CD4-positive, alpha-beta T cell treated with Interleukin-15 for 4 hours (primary cell): ENCODE measurements at regions not wholly inside any gene's neighbourhood (a gene's known extent, or its start where the extent isn't known, plus 50 kb on each side); places are given as distances from the start of the nearest gene placed in this dataset.
"Not testable (repeated sequence)": the region's sequence is repeated elsewhere in the genome, so short reads cannot be mapped to it uniquely, and the experiment has no call there.

Experiments used
- DNase-seq: peaks from one replicate; pipeline ENCODE4 v3.0.0-alpha.2; 2020; ENCODE audit warnings: low spot score

DNA sequence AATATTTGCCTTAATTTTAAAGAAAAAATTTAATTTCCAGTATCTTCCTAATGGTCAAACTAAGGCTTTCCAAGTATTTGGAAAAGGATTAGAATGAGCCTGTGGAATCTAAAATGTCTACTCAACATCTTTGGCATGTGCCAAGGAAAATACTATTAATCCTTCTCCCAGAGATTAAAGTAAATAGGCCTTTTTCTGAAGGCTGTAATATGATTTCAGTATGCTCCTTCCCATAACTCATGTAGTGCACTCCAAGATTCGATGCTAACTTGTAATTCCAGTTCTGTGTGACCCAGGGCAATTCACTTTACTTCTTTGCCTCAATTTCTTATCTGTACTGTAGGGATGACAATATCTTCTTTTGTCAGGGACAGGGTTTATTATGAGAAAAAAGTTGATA is 196.9 kb downstream of the ZIC5 start:
- no peak for DNase-seq

DNA sequence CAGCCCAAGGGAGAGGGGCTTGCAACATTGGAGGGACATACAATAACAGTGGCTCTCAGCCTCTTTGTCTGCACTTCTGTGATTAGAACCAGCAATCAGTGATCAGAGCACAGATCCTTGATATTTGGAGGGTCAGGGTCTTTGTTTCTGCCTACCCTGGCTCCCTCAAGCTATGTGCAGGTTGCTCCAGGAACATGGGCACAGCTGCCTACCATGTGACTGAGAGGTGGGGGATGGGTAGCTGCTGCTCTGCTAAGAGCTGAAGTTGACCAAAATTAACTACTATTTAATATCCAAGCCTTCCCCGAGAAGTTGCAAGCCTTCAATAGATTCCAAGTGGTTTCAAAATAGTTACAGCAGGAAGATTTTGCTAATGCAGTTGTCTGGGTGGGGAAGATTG is 202.6 kb downstream of the ZIC5 start:
- DNase-seq: no peak

DNA sequence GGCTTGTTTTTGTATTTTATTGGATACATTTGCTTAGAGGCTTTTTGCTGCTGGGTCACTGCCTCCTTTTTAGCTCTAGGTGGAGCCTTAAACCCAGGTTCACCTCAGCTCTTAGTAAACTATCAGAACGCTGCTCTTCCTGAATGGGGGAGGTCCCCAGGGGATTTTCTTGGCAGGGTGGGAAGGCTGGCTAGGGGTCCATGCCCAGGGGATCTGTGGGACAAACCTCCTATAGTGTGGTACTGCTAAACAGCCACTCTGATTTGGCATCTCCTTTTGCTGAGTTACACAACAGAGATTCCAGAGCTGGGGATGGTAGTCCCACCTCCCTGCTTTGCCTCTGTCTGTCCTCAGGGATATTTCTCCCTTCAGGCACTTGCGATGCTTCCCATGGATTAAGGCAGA is 204.9 kb downstream of the ZIC5 start:
- no peak for DNase-seq

DNA sequence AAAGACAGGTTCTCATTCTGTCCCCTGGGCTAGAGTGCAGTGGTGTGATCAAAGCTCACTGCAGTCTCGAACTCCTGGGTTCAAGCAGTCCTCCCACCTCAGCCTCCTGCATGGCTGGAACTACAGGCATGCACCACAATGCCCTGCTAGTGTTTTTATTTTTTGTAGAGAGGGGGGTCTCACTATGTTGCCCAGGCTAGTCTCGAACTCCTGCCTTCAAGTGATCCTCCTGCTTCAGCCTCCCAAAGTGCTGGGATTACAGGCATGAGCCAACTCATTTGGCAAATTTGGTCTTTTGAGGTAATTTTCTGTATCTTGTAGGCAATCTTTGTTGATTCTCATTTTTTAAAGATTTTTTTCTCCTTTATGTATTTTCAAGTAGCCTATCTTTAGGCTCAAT is 205.7 kb downstream of the ZIC5 start:
- no peak for DNase-seq

DNA sequence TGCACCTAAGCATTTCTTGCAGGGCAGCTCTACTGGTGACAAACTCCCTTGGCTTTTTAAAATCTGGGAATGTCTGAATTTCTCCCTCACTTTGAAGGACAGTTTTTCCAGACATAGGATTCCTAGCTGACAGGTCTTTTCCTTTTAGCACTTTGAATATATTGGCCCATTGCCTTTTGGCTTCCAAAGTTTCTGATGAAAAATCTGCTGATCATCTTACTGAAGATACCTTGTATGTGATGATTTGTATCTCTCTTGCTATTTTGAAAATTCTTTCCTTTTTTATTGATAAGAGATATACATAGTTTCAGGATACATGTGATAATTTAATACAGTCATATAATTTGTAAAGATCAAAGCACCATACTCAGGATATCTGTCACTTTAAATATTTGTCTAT is 211.1 kb downstream of the ZIC5 start:
- DNase-seq: no peak

DNA sequence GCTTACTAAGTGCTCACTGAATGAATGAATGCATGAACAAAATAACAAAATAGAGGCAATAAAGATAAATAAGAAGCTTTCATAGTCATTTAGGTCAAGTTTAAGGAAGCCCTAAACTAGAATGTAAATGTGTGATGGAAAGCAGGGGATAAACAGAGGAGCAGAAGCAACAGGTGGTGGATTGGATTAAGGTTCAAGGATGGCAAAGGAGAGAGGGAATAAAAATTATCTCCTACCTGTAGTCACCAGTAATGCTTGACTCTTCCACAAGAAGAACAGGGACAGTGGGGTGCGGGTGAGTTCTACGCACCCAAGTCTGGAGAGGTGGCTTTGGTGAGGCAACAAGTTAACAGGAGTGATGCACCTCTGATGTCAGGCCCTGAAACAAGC is 212.4 kb downstream of the ZIC5 start:
- DNase-seq: no peak

DNA sequence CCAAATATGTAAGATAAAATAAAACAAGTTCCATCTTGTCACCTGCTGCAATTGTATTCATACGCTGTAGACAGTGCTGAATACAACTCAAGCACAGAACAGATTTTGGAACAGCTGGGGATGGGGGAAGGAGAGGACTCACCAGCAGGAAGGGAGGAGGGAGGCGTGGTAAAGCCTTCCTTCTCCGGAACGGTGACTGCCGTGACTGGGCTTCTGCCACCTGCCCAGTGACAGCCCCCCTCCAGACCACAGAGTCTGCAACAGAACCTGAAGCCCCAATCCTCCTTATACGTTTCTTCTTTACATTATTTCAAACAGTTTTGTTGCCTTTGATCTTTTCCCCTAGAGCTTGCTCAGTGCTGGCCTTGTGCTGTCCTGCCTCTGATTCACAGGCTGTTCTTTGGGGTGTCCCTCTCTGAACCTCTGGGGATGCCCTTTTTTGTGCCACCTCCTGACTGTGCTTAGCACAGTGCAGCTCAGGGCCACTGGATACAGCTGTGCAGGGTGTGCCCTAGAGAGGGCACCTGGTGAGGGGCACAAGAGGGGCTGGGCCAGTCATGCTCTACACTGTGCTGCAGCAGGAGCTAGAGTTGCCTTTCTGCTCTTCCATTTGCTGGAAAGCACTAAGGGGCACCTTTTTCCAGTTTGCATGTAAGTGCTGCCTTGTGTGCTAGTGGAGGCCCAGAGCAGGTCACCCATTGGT is 213.0 kb downstream of the ZIC5 start:
- DNase-seq: no peak

DNA sequence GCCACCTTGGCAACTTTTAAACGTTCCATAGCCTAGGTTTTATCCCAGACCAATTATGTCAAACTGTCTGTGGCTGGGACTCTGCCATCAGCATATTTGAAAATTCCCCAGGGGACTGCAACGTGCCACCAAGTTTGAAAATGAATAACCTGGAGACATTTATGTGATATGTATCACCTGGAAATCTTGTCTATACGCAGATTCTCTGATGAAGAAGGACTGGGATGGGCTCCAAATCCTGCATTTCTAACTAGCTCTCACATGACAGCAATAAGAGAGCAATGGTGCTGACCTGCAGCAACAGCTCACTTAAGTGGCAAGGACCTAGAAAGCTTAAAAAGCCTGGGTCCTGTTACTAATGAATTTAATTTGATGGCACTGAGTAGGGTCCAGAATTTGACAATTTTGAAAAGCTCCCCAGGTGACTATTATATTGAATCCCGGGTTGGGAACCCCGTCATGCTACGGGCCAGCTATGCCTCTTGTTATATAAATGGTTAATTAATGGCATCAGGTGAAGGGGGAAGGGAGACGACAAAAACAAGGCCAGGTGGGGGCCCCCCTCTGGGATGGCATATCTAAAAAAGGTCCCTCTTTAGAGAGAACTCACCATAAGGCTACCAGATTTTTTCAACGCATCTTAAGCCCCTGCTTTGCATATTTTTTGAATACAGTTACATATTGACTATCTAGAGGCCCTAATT is 213.7 kb downstream of the ZIC5 start:
- DNase-seq: no peak

DNA sequence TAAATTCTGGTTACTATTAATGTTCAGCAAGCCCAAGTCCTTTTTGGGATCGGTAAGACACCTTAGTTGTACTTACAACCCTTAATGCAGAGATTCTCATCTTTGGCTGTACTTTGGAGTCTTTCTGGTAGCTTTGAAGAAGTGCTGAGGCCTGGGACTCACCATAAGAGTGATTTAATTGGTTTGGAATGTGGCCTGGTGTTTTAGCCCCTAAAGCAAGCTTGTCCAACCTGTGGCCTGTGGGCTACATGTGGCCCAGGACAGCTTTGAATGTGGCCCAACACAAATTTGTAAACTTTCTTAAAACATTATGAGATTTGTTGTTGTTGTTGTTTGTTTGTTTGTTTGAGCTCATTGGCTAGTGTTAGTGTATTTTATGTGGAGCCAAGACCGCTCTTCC is 215.3 kb downstream of the ZIC5 start:
- no peak for DNase-seq

DNA sequence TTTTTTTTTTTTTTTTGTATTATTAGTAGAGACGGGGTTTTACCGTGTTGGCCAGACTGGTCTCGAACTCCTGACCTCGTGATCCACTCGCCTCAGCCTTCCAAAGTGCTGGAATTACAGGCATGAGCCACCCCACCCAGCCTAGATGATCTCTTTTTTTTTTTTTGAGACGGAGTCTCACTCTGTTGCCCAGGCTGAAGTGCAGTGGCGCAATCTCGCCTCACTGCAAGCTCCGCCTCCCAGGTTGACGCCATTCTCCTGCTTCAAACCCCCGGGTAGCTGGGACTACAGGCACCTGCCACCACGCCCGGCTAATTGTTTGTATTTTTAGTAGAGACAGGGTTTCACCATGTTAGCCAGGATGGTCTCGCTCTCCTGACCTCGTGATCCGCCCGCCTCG is 216.8 kb downstream of the ZIC5 start:
- DNase-seq: not testable (repeated sequence)

DNA sequence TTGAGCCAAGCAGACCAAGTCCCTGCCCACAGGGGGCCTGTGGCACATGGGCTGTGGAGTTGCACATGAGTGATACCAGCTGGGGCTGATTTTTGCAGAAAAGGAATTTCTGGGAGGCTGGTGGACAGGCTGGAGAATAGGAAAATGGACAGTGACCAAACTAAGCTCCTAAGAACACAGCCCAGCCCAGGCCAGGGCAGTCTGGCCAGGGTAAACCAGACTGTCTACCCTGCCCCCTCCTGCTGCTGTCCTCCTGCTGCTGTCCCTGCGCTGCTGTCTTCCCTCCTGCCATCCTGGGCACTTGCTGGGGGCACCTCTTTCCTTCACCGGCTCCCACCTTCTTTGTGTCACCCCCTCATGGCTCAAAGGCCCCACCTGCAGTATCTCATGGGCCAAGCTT is 219.2 kb downstream of the ZIC5 start:
- DNase-seq: no peak

DNA sequence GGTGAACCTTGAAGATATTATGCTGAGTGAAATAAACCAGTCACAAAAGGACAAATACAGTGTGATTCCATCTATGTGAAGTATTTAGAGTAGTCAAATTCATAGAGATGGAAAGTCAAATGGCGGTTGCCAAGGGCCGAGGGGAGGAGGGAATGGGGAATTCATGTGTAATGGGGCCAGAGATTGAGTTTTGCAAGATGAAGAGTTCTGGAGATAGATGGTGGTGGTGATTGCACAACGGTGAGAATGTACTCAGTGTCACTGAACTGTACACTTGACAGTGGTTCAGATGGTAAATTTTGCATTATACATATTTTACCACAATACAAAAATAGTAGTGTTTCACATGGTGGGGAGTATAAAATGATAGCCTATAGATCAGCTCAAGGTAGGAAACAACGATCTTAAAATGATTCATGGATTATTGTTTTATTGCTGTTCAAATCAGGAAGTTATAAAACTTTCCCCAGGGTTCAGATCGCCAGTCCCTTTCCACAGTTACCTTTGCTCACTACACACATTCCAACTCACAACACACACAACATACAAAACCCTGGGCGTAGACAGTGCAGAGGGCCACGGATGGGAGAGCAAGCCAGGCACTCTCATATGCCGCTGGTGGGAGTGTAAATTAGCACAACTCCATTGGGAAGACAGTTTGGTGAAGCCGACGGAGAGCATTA is 219.9 kb downstream of the ZIC5 start:
- DNase-seq: no peak

DNA sequence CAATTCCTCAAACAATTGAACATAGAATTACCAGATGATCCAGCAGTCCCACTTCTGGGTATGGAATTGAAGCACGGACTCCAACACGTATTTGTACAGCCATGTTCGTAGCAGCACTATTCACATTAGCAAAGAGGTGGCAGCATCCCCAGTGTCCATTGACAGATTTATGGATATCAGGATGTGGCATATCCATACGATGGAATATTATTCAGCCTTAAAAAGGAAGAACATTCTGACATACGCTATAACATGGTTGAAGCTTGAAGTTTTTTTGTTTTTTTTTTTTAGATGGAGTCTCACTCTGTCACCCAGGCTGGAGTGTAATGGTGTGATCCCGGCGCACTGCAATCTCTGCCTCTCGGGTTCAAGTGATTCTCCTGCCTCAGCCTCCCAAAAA is 220.6 kb downstream of the ZIC5 start:
- no peak for DNase-seq

DNA sequence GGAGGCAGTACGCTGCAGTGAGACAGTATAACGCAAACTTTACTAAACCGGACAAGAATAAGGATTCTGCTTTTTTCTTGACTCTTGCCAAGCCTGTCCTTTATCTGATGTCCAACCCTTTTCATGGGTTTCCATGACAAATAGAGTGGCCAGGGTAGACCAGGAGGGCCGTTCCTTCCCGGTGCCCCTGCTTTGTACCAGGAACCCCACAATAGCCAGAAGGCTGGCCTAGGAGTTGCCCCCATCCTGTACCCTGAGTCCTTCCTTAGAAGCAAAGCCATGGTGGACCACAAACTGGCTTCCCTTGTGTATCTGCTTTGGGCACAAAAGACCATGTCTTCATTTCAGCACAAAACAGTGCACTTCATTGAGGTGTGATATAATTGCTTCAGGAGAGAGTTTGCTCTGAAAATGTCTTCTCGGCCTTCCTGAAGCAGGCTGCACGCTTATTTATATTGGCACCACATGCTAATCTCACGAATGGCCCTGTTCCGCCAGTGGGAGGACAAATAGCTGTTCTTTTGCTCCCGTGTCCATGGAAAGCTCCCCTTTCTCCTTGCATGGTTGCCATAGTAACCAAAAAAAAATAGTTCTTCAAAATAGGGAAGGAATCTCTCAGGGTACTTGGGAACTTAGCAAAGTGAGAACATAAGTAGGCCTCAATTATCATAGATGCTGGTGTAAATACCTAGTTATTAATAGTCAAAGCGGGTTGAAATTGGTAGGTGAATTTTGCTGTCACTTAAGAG is 222.1 kb downstream of the ZIC5 start:
- DNase-seq: no peak

DNA sequence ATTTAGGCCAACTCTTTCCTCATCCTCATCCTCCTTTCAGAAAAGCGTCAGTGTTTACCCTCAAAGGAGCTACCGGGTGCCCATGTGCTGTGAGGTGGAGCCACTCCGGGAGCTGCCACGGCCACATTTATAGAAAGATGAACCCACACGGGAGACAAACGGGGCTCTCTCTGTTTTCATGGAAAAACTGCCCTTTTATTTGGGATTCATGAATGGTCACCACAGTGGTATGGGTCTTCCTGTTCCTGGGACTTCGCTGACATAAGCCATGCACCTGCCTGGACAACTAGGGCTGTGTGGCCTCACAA is 224.2 kb downstream of the ZIC5 start:
- no peak for DNase-seq

DNA sequence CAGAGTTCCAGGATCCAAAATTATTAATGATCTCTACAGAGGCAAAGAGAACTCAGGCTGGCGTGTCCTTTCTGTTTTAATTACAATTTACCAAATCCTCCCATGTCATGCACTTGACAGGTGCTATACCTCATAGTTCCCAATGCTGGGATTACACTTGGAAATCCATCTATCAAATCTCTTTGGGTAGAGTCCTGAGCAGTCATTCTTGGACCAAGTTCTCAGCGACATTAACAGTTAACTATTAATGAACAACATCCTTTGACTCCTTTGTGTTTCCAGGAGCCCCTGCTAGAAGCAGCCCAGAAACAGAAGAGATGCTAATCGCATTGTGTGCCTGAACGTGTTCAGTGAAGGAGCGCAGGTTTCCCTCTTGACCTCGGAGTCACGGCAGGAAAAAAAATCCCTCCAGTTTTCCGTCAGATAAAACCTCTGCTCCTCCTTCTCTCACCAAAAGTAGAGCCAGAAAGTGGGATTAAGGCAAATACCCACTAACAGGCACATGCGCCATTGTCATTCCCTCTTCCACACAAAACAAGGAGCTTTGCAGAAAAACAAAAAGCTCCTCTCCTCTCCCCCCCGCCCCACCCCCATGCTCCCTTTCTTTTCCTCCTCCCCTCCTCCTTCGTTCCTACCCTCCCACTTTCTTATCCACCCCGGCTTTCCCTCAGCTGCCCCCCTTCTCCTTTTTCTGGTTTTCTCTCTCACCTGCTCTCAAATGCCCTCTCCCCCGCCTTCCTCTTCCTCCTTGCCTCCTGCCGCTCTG is 224.7 kb downstream of the ZIC5 start:
- DNase-seq: no peak

DNA sequence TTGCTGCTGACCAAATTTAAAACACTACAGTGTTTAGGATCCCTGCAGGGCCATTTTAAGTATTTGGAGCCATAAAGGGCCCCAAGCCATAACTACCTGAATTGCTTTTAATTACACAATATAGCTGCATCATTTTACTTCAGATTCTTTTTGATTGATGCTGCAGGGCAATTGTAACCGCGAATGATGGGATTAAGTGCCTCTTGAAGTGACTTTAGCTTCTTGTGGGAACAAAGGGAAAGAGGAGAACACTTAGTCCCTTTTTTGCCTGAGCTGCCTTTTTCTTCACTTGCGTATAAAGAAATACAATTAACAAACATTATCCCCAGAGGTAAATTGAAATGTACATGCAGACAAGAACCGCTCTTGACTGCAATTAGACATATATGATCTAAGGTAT is 228.5 kb downstream of the ZIC5 start:
- DNase-seq: no peak

DNA sequence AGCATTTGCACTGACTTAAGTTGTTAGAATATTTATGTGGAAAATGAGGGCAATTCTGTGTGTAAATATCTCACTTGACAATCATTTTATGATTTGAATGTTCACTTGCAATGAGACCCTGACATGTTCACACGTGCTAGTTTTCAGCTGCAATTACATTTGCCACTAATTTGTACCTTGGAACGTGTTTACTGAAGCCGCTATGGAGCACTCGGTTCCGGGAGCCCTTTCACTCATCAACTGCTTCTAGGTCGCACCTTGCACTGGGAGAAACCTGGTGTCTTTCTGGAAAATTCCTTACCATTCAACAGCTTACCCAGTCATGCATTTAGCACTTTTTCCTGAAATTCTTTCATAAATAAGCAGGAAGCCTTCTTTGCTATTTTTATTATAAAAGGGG is 229.6 kb downstream of the ZIC5 start:
- DNase-seq: no peak

DNA sequence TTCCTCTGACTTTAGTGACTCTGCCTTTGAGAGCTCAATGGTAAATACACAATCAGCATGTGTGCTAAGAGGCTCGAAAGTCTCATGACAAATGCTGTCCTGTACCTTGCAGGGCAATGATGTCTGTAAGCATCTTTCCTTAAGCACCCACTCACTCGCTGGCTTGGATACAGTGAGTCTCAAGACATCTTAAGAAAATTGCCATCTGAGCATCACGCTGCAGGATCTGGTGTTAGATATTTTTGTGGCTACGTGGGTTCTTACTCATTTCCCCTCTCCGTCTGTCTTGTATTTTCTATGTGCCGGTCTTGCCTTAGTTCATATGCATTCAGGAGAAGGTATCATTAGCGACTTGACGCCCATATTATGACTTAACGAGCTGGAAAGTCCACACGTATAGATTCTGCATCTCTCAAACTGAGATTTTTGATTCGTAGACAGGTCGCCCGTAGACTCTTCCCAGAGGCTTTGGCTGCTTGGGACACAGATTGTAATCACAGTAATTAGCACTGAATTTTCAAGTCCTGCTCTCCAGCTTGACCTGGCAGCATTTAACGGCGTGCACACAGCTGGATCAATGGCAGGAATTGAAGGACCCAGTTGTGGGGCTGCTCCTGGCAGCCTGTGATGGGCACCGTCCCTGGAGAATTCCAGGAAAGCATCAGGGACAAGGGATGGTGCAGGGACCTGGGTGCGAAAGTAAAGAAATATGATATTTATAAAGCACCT is 231.2 kb downstream of the ZIC5 start:
- DNase-seq: no peak

DNA sequence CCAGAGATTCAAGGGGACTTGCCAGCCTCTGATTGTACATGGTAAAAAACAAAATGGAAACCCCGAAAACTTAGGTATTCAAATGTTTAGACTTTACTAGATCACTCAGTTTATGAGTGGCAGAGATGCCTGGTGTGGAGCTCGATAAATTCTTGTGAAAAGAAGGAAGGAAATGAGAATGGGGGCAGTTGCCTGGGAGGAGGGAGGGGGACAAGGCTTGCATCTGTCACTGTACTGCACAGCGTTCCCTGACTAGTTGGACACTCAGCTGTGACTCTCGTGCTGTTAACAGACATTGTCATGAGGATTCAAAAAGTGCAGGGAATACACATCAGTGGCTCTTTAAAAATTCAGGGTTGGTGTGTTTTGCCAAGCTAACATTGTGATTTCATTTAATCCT is 232.9 kb downstream of the ZIC5 start:
- DNase-seq: no peak

DNA sequence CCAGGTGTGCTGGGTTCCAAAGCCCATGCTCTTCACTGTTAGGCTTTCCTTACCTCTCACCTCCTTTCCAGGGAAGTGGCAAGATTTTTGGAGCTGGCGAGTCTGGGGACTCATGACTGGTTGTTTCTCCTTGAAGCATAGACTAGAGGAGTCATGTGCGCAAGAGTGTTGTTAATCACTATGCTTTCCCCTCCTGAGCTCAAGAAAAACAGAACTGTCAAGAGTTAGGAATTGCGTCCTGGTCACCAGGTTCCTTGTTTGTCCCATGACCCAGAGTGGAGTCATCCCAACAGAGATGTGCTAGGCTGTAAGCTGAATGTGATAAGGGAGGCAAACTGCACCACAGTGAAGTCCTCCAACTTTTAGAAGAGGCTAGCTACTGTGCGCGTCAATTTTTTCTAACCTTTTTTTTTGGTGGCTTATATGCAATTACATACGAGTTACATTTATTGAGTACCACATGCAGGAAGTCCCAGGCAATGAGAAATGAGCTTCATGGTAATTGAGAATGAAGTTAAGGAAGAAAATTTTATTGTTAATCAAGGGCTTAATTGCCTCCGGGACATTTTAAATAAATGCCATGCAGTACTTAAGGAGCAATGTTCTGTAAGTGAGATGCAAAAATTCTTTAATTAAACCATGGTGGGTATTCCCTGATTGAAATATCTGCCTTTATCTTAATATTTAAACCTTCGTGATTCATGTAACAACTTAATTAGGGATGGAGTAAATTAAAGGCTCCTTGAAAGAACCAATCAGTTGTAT is 233.9 kb downstream of the ZIC5 start:
- no peak for DNase-seq
